Small intestine (tissue), 7 donors: ENCODE measurements at regions not wholly inside any gene's neighbourhood (a gene's known extent, or its start where the extent isn't known, plus 50 kb on each side); places are given as distances from the start of the nearest gene placed in this dataset.
A peak's percentile ranks its signal among the peaks of the same experiment; 100 is the strongest.
"Not testable (repeated sequence)": the region's sequence is repeated elsewhere in the genome, so short reads cannot be mapped to it uniquely, and the experiment has no call there.

Source experiments
- DNase-seq, 2 donors: peaks; one replicate each; pipeline versions ENCODE4 v3.0.0 to v3.0.0-alpha.2; 2013
- FAIRE-seq: peaks from 2 replicates; lab custom pipeline; 2012; peaks lifted over from hg19 to GRCh38; lab: Jason Lieb, UNC
- H3K27ac ChIP-seq, 3 donors: one replicate each; pipeline ENCODE4 v1.5.1; 2013; ENCODE audit warnings: low read length in 2 of 3, mild to moderate bottlenecking in 2 of 3, control low read depth in 1 of 3, inconsistent platforms in 1 of 3, low read depth in 1 of 3, moderate library complexity in 1 of 3
- H3K27me3 ChIP-seq, 3 donors: one replicate each; pipeline ENCODE4 v1.6.1; 2013; ENCODE audit warnings: low read length in 3 of 3, inconsistent platforms in 1 of 3; ENCODE audit not compliant: control insufficient read depth in 3 of 3, insufficient read depth in 3 of 3
- H3K36me3 ChIP-seq, 3 donors: one replicate each; pipeline ENCODE4 v1.6.1; 2013; ENCODE audit warnings: low read length in 3 of 3, inconsistent platforms in 1 of 3, low read depth in 1 of 3, mild to moderate bottlenecking in 1 of 3, moderate library complexity in 1 of 3; ENCODE audit not compliant: control insufficient read depth in 3 of 3, insufficient read depth in 2 of 3
- H3K4me1 ChIP-seq, 3 donors: one replicate each; pipeline ENCODE4 v1.6.1; 2013; ENCODE audit warnings: low read length in 2 of 3, inconsistent platforms in 1 of 3, low read depth in 1 of 3, mild to moderate bottlenecking in 1 of 3, moderate library complexity in 1 of 3; ENCODE audit not compliant: control insufficient read depth in 3 of 3, insufficient read depth in 2 of 3
- H3K4me3 ChIP-seq, 3 donors: one replicate each; pipeline ENCODE4 v1.5.1; 2013; ENCODE audit warnings: low read length in 3 of 3, control low read depth in 1 of 3, inconsistent platforms in 1 of 3, low read depth in 1 of 3, mild to moderate bottlenecking in 1 of 3, moderate library complexity in 1 of 3
- H3K9me3 ChIP-seq, 2 donors: one replicate each; pipeline ENCODE4 v1.6.1; 2013; ENCODE audit warnings: low read depth in 1 of 2, low read length in 1 of 2; ENCODE audit not compliant: control insufficient read depth in 2 of 2, insufficient read depth in 1 of 2
- WGBS, 3 donors: extraction: QIAGEN DNeasy Blood & Tissue Kit; methylation state at CpG; one replicate each; pipeline ENCODE4 v1.1.7; 2013; 5-methylcytosine and 5-hydroxymethylcytosine counted together
- donor health status: healthy with polysubstance abuse.
- donor health status: control.
- donor health status: control.
- donor health status: Bipolar disorder and iron deficiency.
- donor health status: healthy.

DNA sequence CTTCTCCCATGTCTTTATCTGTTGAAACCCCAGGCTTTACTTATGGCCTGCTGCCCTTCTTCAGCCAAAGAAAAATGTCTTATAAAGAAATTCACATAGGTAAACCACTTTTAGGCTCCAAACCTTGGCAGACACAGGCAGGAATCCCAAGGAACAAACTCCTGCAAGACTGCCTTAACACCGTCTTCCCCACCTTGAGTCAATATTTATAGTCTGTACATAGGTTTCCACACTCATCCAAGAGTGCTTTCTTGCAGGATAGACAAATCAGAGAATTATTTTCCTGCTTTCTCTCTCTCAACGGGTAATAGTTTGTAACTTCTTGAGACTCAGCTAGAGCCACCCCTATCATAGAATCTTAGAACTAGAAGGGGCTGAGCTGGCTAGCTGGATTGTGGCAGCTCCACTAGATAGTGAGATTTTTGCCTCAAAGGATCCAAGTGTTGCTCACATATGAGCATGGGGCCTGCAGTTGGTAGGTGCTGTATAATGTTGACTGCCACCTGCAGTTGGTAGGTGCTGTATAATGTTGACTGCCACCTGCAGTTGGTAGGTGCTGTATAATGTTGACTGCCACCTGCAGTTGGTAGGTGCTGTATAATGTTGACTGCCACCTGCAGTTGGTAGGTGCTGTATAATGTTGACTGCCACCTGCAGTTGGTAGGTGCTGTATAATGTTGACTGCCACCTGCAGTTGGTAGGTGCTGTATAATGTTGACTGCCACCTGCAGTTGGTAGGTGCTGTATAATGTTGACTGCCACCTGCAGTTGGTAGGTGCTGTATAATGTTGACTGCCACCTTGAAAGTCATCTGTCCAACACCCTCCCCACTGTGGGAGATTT, 142.5 kb downstream of the MINAR1 start:
- not testable (repeated sequence) for H3K9me3 ChIP-seq, FAIRE-seq

GRCh38 chr15:79582650-79583049, 150.5 kb downstream of the MINAR1 start:
- DNase-seq (no peak), FAIRE-seq (no peak)
- H3K9me3 ChIP-seq: no peaks in the 10 kb centered on the region
- no peaks in the 10 kb centered on the region for H3K4me1 ChIP-seq
- H3K36me3 ChIP-seq: no peaks in the 10 kb centered on the region
- no peak overlapping the region for H3K27ac ChIP-seq
- no peak overlapping the region for H3K4me3 ChIP-seq
- H3K27me3 ChIP-seq: peaks cover 0 to 4% (median 0%) of the 10 kb centered on the region in 3 donors

More for the DNA sequence above, 142.5 kb downstream of the MINAR1 start:
- WGBS, 3 donors: 25 to 58% (median 37%) methylated on average over 2 of the region's 2 CpGs
- not testable (repeated sequence) for H3K4me1 ChIP-seq, H3K27ac ChIP-seq, H3K27me3 ChIP-seq, DNase-seq, H3K36me3 ChIP-seq, H3K4me3 ChIP-seq

DNA sequence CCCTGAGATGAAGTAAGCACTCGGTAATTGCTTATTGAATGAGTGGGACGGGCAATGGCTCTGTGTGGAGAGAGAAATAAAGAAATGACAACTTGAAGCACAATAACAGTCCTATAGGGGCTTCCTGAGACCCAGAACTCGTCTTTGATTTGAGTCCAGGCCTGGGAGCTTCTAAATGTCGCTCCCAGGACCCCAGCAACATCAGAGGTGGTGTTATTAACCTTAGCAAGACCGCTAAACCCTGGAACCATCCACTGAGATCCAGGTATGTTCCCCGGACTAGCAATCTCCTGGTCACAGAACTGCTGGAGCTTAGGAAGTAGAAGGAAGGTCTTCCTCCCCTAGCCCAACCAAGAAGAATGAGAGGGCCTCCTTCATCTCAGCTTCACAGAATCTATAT, 160.0 kb downstream of the MINAR1 start:
- Histone ChIP-seq H3K9me3 (no peaks in the 10 kb centered on the region), H3K27me3 (peaks cover 0 to 8% (median 0%) of the 10 kb centered on the region in 3 donors), H3K36me3 (no peaks in the 10 kb centered on the region), H3K27ac (no peak overlapping the region), H3K4me3 (no peak overlapping the region), H3K4me1 (no peaks in the 10 kb centered on the region)
- FAIRE-seq (no peak), DNase-seq (no peak)
- WGBS, 3 donors: 56 to 68% (median 62%) methylated on average over 6 of the region's 6 CpGs

DNA sequence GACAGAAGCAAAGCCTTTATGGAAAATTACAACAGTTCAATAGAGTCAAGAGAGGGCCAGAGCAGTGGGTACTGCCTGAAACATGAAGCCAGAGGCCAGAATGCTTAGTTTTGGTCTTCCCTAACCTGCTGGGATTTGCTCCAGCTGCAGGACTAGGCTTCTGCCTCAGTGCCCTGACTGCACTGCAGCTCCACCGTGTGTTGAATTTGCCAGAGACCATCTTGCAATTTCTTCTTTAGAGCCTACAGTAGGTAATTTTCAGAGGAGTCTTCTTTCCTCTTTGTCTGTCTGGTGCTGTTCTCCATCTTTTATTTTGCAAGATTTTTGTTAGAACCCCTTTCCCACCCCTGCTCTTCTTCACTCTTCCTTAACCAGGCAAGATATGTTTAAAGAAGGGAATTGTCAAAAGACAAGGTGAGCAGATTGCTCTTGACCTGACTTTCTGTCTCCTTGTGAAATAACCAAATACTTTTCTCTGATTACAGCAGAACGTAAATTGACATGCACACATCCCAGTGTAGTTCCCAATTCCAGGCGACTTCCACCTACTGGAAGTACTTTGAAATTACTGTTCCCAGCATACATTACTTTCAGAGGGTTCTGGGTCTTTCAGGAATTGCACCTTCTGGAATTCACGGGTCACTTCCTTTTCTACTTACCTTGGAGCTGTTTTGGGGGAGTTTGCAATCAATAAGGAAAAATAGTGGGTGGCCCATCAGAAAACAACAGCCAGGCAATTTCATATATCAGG, 161.2 kb downstream of the MINAR1 start:
- FAIRE-seq (no peak), DNase-seq (no peak)
- no peak overlapping the region for H3K27ac ChIP-seq
- 29 to 36% (median 32%) methylated on average over 4 of the region's 4 CpGs for WGBS, 3 donors
- H3K4me1 ChIP-seq: no peaks in the 10 kb centered on the region
- H3K4me3 ChIP-seq: no peak overlapping the region
- H3K9me3 ChIP-seq: no peaks in the 10 kb centered on the region
- H3K27me3 ChIP-seq: peaks cover 0 to 6% (median 0%) of the 10 kb centered on the region in 3 donors
- H3K36me3 ChIP-seq: no peaks in the 10 kb centered on the region

GRCh38 chr15:79595306-79595705, 163.2 kb downstream of the MINAR1 start:
- DNase-seq (no peak), FAIRE-seq (no peak)
- Histone ChIP-seq H3K36me3 (no peaks in the 10 kb centered on the region), H3K27ac (no peak overlapping the region), H3K9me3 (no peaks in the 10 kb centered on the region), H3K27me3 (no peaks in the 10 kb centered on the region), H3K4me3 (no peak overlapping the region), H3K4me1 (no peaks in the 10 kb centered on the region)
- 77 to 82% (median 80%) methylated on average over 6 of the region's 6 CpGs for WGBS, 3 donors

GRCh38 chr15:79595995-79596622, 164.0 kb downstream of the MINAR1 start:
- H3K4me3 ChIP-seq: no peak overlapping the region
- no peak overlapping the region for H3K27ac ChIP-seq
- H3K27me3 ChIP-seq: no peaks in the 10 kb centered on the region
- DNase-seq (peak; percentile 75 to 80), FAIRE-seq (no peak)
- WGBS, 3 donors: 30 to 40% (median 37%) methylated on average over 4 of the region's 4 CpGs
- no peaks in the 10 kb centered on the region for H3K9me3 ChIP-seq
- no peaks in the 10 kb centered on the region for H3K36me3 ChIP-seq
- no peaks in the 10 kb centered on the region for H3K4me1 ChIP-seq

DNA sequence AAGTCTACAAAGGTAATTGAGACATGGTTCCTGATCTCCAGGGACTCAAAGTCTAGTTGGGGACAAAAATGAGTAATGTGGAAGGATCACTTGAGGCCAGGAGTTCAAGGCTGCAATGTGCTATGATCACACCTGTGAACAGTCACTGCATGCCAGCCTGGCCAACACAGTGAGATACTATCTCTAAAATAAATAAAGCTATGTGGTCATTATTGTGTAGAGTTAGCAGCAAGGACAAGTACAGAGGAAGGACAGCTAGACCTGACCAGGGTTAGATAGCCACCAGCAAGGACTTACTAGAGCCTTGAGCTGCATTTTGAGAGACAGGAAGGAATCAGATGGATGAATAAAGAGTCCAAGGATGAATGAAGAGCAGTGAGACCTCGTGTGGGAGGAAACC, 166.5 kb downstream of the MINAR1 start:
- Histone ChIP-seq H3K4me1 (no peaks in the 10 kb centered on the region), H3K27me3 (peaks cover 0 to under 1% (median 0%) of the 10 kb centered on the region in 3 donors), H3K4me3 (no peak overlapping the region), H3K9me3 (no peaks in the 10 kb centered on the region), H3K27ac (no peak overlapping the region), H3K36me3 (no peaks in the 10 kb centered on the region)
- FAIRE-seq (no peak), DNase-seq (no peak)
- 55 to 86% (median 75%) methylated on average over 1 of the region's 1 CpG for WGBS, 3 donors

DNA sequence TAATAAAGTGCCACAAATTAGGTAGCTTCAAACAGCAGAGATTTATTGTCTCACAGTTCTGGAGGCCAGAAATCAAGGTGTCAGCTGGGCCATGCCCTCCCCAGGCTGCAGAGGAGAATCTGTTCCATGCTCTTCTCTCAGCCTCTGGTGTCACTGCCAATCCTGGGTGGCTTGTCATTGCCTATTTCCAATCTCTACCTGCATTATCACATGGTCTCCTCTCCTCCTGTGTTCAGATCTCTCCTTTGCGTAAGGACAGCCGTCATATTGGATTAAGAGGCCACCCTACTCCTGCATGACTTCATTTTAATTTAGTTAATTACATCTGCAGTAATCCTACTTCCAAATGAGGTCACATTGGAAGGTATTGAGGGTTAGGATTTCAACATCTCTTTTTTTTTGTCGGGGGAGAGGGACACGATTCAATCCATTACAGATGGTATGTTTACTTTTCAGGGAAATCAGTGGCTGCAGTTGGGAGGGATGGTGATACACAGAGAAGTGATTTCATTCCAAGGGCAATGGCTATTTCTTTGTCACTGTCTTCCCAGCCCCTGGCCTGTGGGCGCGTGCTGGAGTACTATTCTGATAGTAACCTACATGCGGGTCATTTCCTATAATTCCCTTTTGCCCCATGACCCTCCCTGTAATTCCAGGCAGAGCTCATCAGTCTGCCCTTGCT, 169.4 kb downstream of the MINAR1 start:
- FAIRE-seq (no peak), DNase-seq (no peak)
- Histone ChIP-seq H3K4me1 (no peaks in the 10 kb centered on the region), H3K36me3 (no peaks in the 10 kb centered on the region), H3K4me3 (no peak overlapping the region), H3K27ac (no peak overlapping the region), H3K27me3 (peaks cover 0 to 4% (median 0%) of the 10 kb centered on the region in 3 donors), H3K9me3 (no peaks in the 10 kb centered on the region)
- WGBS, 3 donors: 77 to 82% (median 79%) methylated on average over 7 of the region's 7 CpGs
